HUES48 (cell line): ENCODE measurements at regions not wholly inside any gene's neighbourhood (a gene's known extent, or its start where the extent isn't known, plus 50 kb on each side); places are given as distances from the start of the nearest gene placed in this dataset.
"Not testable (repeated sequence)": the region's sequence is repeated elsewhere in the genome, so short reads cannot be mapped to it uniquely, and the experiment has no call there.

Experiments
- H3K27ac ChIP-seq: one replicate; pipeline ENCODE4 v1.7.0; 2013; ENCODE audit warnings: low read depth, low read length, inconsistent platforms
- H3K27me3 ChIP-seq: 2 replicates; pipeline ENCODE4 v1.6.1; 2013; ENCODE audit warnings: mild to moderate bottlenecking, low read length; ENCODE audit not compliant: control insufficient read depth, insufficient read depth
- H3K36me3 ChIP-seq: 2 replicates; pipeline ENCODE4 v1.6.1; 2013; ENCODE audit warnings: low read length; ENCODE audit not compliant: control insufficient read depth, insufficient read depth
- H3K4me1 ChIP-seq: 2 replicates; pipeline ENCODE4 v1.6.1; 2013; ENCODE audit warnings: mild to moderate bottlenecking, low read length; ENCODE audit not compliant: control insufficient read depth, insufficient read depth
- H3K4me3 ChIP-seq: 2 replicates; pipeline ENCODE4 v1.5.1; 2013; ENCODE audit warnings: mild to moderate bottlenecking, low read depth, low read length
- H3K9ac ChIP-seq: 2 replicates; pipeline ENCODE4 v1.6.1; 2013; ENCODE audit warnings: mild to moderate bottlenecking, low read depth, low read length, moderate library complexity
- H3K9me3 ChIP-seq: 2 replicates; pipeline ENCODE4 v1.6.1; 2013; ENCODE audit warnings: low read length; ENCODE audit not compliant: control insufficient read depth, insufficient read depth

DNA sequence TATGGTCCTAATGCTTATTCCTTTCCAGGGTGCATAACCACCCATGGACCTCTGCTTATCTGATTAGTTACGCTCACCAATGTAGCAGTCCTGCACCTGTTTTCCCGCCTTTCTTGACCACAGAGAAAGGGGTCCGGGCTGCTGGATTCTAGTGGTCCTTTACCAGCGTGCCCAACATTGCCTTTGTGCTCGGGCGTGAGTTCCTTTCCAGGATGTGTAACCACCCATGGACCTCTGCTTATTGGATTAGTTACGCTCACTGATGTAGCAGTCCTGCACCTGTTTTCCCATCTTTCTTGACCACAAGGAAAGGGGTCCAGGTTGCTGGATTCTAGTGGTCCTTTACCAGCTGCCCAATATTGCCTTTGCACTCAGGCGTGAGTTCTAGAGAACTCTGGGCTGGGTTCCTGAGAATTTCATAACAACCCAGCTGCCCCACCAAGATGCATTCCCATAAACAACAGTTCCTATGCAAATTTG lies 267.6 kb upstream of the PODXL start:
- H3K9me3 ChIP-seq, H3K27me3 ChIP-seq, H3K36me3 ChIP-seq, H3K4me1 ChIP-seq, H3K4me3 ChIP-seq, H3K9ac ChIP-seq, H3K27ac ChIP-seq: not testable (repeated sequence)

DNA sequence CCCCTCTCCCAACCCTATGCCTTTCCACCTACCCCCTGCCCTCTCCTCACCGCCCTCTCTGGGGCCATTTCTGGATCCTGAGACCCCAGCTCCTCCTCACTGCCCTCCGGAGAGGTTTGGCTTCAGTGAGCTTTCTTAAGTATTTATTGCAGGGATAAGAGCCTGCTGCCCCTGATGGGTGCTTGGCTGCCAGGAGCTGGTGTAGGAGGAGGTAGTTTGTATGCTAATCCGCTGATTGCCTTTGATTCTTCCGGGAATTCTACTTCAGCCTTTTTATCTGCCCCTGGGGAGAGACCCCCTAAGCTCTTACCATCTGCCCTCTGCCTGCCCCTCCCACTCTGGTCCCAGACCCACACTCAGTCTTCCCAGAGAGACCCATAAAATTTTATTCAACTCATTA lies 263.5 kb upstream of the PODXL start:
- H3K9me3 ChIP-seq: no peaks in the 10 kb centered on the region

DNA sequence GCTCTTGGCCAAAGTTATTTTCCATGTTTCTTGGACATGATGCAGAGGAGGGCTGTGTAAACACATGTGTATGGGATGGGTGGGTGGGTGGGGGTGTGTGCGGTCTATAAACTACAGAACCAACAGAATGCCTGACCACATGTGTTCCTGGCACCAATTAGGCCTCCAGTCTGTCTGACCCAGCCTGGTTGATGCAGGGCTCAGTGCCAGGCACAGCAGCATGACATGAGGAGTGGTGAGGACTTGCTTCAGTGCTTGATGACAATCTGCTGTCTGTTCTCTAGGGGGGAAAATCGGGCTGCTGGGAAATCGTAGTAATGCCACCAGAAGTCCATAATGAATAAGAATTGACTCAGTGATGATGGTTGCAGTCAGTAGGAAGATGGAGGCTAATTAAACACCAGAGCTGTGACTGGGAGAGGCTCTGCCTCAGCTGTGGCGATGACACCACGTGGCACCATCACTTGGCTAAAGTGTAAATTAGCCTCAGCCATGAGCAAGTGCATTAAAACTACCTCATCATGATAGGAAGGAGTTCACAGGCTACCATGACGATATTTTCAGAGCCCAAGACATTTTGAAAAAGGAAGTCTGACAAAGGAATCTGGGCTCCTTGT lies 260.1 kb upstream of the PODXL start:
- Histone ChIP-seq H3K36me3 (no peaks in the 10 kb centered on the region), H3K4me3 (no peak overlapping the region), H3K27ac (no peak overlapping the region), H3K27me3 (peaks cover 6% of the 10 kb centered on the region; the same call in 1 of the 2 replicates), H3K4me1 (no peaks in the 10 kb centered on the region; the same call in 1 of the 2 replicates), H3K9me3 (no peaks in the 10 kb centered on the region), H3K9ac (no peak overlapping the region)

More for the DNA sequence above, 263.5 kb upstream of the PODXL start:
- Histone ChIP-seq H3K27ac (no peak overlapping the region), H3K4me3 (no peak overlapping the region), H3K27me3 (peaks cover 6% of the 10 kb centered on the region; the same call in 1 of the 2 replicates), H3K4me1 (no peaks in the 10 kb centered on the region; the same call in 1 of the 2 replicates), H3K9ac (no peak overlapping the region), H3K36me3 (no peaks in the 10 kb centered on the region)

DNA sequence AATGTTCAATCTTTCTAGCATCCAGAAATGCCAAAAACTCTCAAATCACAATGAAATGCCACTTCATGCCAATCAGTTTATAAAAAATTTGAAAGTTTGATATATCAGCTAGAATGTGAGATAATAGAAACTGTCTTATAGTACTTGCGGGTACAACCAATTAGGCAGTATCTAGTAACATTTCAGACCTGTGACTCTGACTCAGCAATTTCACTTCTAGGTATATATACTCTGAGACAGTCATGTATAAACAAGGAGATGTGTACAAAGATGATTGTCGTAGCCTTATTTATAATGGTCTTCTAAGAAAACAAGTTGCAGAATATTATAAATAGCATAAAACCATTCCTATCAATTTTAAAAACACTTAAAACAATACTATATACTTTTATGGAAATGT lies 252.3 kb upstream of the PODXL start:
- Histone ChIP-seq H3K9ac (no peak overlapping the region), H3K9me3 (no peaks in the 10 kb centered on the region), H3K4me3 (no peak overlapping the region), H3K36me3 (no peaks in the 10 kb centered on the region), H3K4me1 (no peaks in the 10 kb centered on the region), H3K27ac (no peak overlapping the region), H3K27me3 (no peaks in the 10 kb centered on the region)

DNA sequence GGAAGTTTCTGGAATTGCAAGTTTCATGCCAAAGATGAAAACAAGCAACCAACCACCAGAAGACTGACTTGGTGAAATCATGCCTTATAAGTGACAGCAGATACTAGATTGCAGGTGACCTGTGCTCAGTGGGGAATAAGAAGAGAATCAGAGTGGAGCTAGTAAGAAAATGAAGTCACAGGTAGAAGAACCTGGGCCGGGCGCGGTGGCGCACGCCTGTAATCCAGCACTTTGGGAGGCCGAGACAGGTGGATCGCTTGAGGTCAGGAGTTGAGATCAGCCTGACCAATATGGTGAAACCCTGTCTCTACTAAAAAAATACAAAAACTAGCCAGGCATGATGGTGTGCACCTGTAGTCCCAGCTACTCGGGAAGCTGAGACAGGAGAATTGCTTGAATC lies 251.7 kb upstream of the PODXL start:
- not testable (repeated sequence) for H3K4me1 ChIP-seq, H3K9ac ChIP-seq, H3K27ac ChIP-seq, H3K27me3 ChIP-seq, H3K36me3 ChIP-seq, H3K4me3 ChIP-seq, H3K9me3 ChIP-seq

DNA sequence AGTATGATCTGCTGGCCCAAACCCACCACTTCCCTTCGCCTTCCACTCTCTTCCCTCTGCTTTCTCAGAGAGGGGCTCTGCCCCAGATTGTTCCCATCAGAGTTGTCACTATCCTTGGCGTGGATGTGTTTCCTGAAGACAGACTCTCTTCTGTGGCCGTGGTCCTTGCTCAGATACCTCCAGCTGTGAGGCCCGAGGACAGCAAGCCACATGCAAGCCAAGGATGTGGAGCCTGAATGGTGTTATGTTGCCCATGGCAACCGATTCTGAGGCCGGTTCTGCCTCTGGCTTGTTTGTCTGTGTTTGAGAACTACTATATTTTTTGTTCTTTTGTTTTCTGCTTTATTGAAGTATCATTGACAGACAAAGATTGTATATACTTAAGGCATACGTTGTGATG lies 247.4 kb upstream of the PODXL start:
- Histone ChIP-seq H3K27me3 (no peaks in the 10 kb centered on the region; the same call in 1 of the 2 replicates), H3K36me3 (no peaks in the 10 kb centered on the region), H3K9ac (no peak overlapping the region), H3K4me3 (no peak overlapping the region), H3K27ac (no peak overlapping the region), H3K9me3 (no peaks in the 10 kb centered on the region), H3K4me1 (peaks cover 10% of the 10 kb centered on the region; the same call in 1 of the 2 replicates)

DNA sequence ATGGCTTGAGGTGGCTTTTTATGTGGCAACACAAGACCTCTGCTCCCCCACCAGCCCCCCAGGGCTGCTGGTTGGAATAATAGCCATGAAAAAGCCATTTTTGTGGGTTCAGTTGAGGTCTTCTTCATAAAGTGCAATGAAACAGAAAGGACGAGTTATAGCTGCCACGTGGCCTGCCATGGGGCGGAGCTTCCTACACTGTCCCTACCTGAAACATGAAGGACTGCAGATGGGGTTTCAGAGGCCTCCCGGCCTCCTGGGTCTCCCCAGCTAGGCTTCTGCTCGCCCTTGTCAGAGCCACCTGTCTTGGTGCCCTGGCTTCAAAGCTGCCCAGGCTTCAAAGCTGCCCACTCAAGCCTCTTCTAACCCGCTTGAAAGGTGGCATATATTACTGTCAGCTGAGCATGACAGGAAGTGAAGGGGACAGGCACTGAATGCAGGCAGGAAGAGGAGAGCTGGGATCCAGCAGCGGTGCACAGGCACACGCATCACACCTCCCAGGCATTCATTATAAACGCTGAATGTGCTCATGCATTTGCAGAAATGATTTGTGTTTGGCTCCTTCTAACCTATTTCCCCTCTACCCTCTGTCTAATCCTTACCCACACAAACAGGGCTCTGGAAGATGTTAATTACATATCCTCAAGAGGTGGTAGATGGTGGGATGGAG lies 245.9 kb upstream of the PODXL start:
- H3K9ac ChIP-seq: no peak overlapping the region
- no peaks in the 10 kb centered on the region for H3K9me3 ChIP-seq
- H3K4me1 ChIP-seq: peaks cover 10% of the 10 kb centered on the region; the same call in 1 of the 2 replicates
- H3K36me3 ChIP-seq: no peaks in the 10 kb centered on the region
- H3K27ac ChIP-seq: no peak overlapping the region
- no peak overlapping the region for H3K4me3 ChIP-seq
- H3K27me3 ChIP-seq: no peaks in the 10 kb centered on the region; the same call in 1 of the 2 replicates

DNA sequence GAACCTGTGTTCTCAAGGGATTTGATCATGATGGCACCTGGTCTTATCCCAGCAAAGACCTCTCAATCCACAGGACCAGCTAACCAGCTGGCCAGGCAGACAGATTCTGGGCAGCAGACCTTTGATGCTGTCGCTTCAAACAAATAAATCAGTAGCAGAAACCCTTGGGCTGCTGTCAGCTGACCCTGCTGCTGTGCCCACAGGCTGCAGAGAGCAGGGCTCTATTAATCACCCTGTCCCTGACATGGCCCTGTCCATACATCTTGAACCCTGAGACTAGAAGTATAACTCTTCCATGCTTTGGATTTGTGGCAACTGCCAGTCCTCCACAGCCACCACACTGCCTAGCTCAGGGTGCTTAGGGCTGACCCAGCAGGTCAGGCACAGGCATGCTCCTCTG lies 244.1 kb upstream of the PODXL start:
- Histone ChIP-seq H3K27me3 (no peaks in the 10 kb centered on the region; the same call in 1 of the 2 replicates), H3K9me3 (no peaks in the 10 kb centered on the region), H3K4me1 (peaks cover 10% of the 10 kb centered on the region; the same call in 1 of the 2 replicates), H3K9ac (no peak overlapping the region), H3K27ac (no peak overlapping the region), H3K4me3 (no peak overlapping the region), H3K36me3 (no peaks in the 10 kb centered on the region)

DNA sequence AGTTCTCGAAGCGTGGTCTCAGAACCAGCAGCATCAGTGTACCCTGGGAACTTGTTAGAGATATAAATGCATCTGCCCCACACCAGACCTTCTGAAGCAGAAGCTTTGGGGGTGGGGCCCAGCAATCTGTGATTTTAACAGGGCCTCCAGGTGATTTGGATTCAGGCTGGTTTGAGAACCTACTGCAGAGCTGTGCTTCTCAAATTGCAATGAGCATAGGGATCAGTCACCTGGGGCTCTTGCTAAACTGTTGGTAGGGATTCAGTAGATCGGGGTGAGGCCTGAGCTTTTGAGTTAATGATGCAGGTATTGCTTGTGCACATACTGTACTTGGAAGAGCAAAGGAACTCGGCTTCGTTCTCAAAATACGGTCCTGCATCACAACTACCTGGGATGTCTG lies 243.6 kb upstream of the PODXL start:
- Histone ChIP-seq H3K27me3 (no peaks in the 10 kb centered on the region; the same call in 1 of the 2 replicates), H3K36me3 (no peaks in the 10 kb centered on the region), H3K9ac (no peak overlapping the region), H3K27ac (no peak overlapping the region), H3K9me3 (no peaks in the 10 kb centered on the region), H3K4me1 (peaks cover 10% of the 10 kb centered on the region; the same call in 1 of the 2 replicates), H3K4me3 (no peak overlapping the region)

DNA sequence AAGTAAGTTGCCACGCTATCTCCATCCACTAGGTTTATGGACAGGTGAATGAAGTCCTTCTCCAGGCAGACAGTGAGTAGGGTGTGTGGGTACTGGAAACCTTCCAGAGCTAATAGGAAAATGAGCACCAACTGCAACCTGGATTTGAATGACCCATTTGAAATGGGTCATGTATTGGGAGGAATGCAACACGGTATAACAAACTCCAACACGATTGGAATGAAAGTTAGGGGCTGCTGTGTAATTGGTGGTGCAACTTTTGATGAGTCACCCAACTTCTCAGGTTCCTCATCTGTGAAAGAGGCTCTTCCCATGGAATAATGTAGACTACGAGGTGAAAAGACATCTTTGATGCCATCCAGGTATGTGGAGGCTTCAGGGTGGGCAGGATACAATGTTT lies 241.4 kb upstream of the PODXL start:
- no peak overlapping the region for H3K9ac ChIP-seq
- no peaks in the 10 kb centered on the region for H3K36me3 ChIP-seq
- no peaks in the 10 kb centered on the region for H3K27me3 ChIP-seq
- H3K9me3 ChIP-seq: no peaks in the 10 kb centered on the region
- H3K4me1 ChIP-seq: peaks cover 10% of the 10 kb centered on the region; the same call in 1 of the 2 replicates
- H3K27ac ChIP-seq: no peak overlapping the region
- H3K4me3 ChIP-seq: no peak overlapping the region

DNA sequence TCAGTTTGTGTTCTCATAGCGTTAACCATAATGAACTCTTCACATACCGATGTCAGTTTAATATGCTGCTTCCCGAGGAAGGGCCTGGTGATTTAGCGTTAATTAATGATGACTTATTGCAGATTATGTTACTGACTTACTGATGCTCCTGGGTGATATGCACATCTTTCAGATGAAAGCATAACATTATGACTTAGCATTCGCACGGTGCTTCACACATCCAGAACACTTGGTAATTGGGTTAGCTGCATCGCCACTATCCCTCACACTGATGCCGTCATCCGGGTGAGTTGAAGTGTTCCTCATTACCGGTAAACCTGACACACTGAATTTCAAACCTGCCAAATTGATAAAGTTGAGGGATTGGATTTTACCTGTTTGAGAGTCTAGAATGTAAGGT lies 239.0 kb upstream of the PODXL start:
- Histone ChIP-seq H3K4me3 (no peak overlapping the region), H3K36me3 (no peaks in the 10 kb centered on the region), H3K4me1 (peaks cover 11% of the 10 kb centered on the region), H3K27me3 (no peaks in the 10 kb centered on the region), H3K9me3 (no peaks in the 10 kb centered on the region), H3K27ac (no peak overlapping the region), H3K9ac (no peak overlapping the region)
